GM18511 (cell line): ENCODE measurements at regions not wholly inside any gene's neighbourhood (a gene's known extent, or its start where the extent isn't known, plus 50 kb on each side); places are given as distances from the start of the nearest gene placed in this dataset.
"Not testable (repeated sequence)": the region's sequence is repeated elsewhere in the genome, so short reads cannot be mapped to it uniquely, and the experiment has no call there.

Source experiments
- ATAC-seq: cut with Tn5 transposase; IDR thresholded peaks from one replicate; pipeline ENCODE4 v1.9.1; 2021; ENCODE audit warnings: mild to moderate bottlenecking, moderate library complexity; ENCODE audit not compliant: unreplicated experiment

- ATAC-seq = no peak
Observed at GRCh38 chr20:24831232-24831631, 117.8 kb upstream of the CST7 start.

GRCh38 chr20:24832518-24832917 lies 116.6 kb upstream of the CST7 start:
- ATAC-seq = no peak

- ATAC-seq = no peak
Observed at GRCh38 chr20:24833592-24833991, 115.5 kb upstream of the CST7 start.

GRCh38 chr20:24834310-24834709 lies 114.8 kb upstream of the CST7 start:
- no peak for ATAC-seq

GRCh38 chr20:24835195-24835594 lies 113.9 kb upstream of the CST7 start:
- no peak for ATAC-seq

- no peak for ATAC-seq
Observed at GRCh38 chr20:24836041-24836533, 113.0 kb upstream of the CST7 start.

- ATAC-seq = no peak
Observed at GRCh38 chr20:24836661-24837299, 112.3 kb upstream of the CST7 start.

- ATAC-seq = no peak
Observed at GRCh38 chr20:24837781-24838450, 111.2 kb upstream of the CST7 start.

- peak; percentile 28 for ATAC-seq
Observed at GRCh38 chr20:24838546-24839535, 110.2 kb upstream of the CST7 start.

GRCh38 chr20:24840121-24840713 lies 108.9 kb upstream of the CST7 start:
- no peak for ATAC-seq

GRCh38 chr20:24842274-24842917 lies 106.7 kb upstream of the CST7 start:
- no peak for ATAC-seq

GRCh38 chr20:24842918-24843715 lies 106.0 kb upstream of the CST7 start:
- ATAC-seq = peak; percentile 91

- no peak for ATAC-seq
Observed at GRCh38 chr20:24850176-24850575, 98.9 kb upstream of the CST7 start.

- no peak for ATAC-seq
Observed at GRCh38 chr20:24851346-24852019, 97.6 kb upstream of the CST7 start.

- no peak for ATAC-seq
Observed at GRCh38 chr20:24853916-24854315, 95.2 kb upstream of the CST7 start.

- ATAC-seq = no peak
Observed at GRCh38 chr20:24855848-24856247, 93.2 kb upstream of the CST7 start.

GRCh38 chr20:24858500-24858899 lies 90.6 kb upstream of the CST7 start:
- not testable (repeated sequence) for ATAC-seq

GRCh38 chr20:24859539-24859938 lies 89.5 kb upstream of the CST7 start:
- ATAC-seq = no peak

GRCh38 chr20:24862186-24862585 lies 86.9 kb upstream of the CST7 start:
- no peak for ATAC-seq
